ENCODE measurements at regions not wholly inside any gene's neighbourhood (a gene's known extent, or its start where the extent isn't known, plus 50 kb on each side); places are given as distances from the start of the nearest gene placed in this dataset.

DNA sequence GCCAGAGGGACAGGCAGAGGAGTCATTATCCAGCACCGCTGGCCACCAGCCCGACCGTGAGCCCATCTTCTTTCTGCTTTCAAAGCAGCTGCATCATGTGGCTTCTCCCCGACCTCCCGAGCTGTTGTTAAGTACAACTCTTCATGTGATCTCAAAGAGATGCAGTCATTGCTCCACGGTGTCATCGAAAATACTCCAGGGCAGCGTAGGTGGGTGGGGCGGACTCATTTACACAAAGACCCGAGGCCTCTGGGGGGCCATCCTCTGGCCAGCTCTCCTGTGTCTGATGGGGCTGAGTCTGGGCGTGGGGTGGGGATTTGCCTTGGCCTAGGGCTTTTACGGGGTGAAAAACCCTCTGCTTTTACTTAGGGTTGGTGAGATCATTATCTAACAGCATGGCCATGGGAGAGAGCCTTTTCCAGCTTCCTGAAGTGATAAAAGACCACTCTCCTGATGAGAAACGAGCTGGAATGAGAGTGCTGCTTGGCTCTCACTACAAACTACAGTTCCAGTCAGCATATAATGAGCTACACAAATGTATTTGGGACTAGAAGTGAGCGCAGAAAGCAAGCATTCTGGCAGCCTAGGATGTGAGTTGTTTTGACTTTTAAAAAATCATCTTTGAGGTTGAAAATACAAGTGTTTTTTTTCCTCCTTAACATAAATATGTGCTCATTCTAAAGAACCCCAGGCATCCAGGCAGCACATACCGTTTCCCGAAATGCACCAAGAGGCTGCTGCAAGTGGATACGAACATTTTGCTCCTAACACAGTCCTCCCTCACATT is 165.0 kb downstream of the RHOU start:
- H3K36me3 ChIP-seq (ENCODE audit: insufficient read depth): no peaks in the 10 kb centered on the region
- TF ChIP-seq, protein P1, sequence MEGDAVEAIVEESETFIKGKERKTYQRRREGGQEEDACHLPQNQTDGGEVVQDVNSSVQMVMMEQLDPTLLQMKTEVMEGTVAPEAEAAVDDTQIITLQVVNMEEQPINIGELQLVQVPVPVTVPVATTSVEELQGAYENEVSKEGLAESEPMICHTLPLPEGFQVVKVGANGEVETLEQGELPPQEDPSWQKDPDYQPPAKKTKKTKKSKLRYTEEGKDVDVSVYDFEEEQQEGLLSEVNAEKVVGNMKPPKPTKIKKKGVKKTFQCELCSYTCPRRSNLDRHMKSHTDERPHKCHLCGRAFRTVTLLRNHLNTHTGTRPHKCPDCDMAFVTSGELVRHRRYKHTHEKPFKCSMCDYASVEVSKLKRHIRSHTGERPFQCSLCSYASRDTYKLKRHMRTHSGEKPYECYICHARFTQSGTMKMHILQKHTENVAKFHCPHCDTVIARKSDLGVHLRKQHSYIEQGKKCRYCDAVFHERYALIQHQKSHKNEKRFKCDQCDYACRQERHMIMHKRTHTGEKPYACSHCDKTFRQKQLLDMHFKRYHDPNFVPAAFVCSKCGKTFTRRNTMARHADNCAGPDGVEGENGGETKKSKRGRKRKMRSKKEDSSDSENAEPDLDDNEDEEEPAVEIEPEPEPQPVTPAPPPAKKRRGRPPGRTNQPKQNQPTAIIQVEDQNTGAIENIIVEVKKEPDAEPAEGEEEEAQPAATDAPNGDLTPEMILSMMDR (conservative IDR thresholded peaks at IDR 0.05; ENCODE audit: low read depth, low read length): no peak
- no peaks in the 10 kb centered on the region for H3K4me1 ChIP-seq (ENCODE audit: low read depth, poor library complexity, severe bottlenecking)
- no peak overlapping the region for H3K4me3 ChIP-seq (IDR thresholded peaks at IDR 0.05; ENCODE audit: insufficient read depth, low read depth, low read length)
- H3K27ac ChIP-seq: no peak overlapping the region
- H4K20me1 ChIP-seq (ENCODE audit: insufficient read depth): no peaks in the 10 kb centered on the region
- H3K79me2 ChIP-seq (ENCODE audit: insufficient read depth, low read depth): no peaks in the 10 kb centered on the region
- H3K4me2 ChIP-seq: no peak overlapping the region
- H3K9ac ChIP-seq: no peak overlapping the region
- no peaks in the 10 kb centered on the region for H3K27me3 ChIP-seq (ENCODE audit: insufficient read depth, low read depth)
- H2AFZ ChIP-seq (ENCODE audit: low read depth): no peak overlapping the region

DNA sequence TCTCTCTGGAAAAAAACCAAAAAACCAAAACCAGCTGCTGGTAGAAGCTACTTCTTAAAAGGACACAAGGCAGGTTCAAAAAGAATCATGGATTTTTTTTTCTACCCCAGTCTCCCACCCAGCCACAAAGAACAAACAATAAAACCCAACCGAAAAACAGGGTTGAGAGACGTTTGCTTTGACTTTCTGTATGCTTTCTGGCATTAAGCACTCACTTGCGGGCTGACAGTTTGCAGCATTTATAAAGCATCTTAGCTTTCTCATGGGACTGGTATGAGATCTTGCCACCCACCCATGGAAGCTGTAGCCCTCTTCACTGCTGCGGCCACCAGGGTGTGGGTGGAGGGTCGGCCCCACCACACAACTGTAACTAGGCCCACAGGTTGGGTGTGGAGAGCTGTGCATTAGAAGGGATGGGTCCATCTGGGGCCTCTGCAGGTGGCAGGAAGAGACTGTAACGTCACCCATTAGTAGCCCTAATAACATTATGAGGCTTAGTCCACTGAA is 165.7 kb downstream of the RHOU start:
- H3K27me3 ChIP-seq (ENCODE audit: insufficient read depth, low read depth): no peaks in the 10 kb centered on the region
- no peak overlapping the region for H2AFZ ChIP-seq (ENCODE audit: low read depth)
- no peak overlapping the region for H3K4me3 ChIP-seq (IDR thresholded peaks at IDR 0.05; ENCODE audit: insufficient read depth, low read depth, low read length)
- no peak overlapping the region for H3K4me2 ChIP-seq
- H3K36me3 ChIP-seq (ENCODE audit: insufficient read depth): no peaks in the 10 kb centered on the region
- no peak overlapping the region for H3K9ac ChIP-seq
- no peaks in the 10 kb centered on the region for H3K4me1 ChIP-seq (ENCODE audit: low read depth, poor library complexity, severe bottlenecking)
- no peak overlapping the region for H3K27ac ChIP-seq
- no peaks in the 10 kb centered on the region for H4K20me1 ChIP-seq (ENCODE audit: insufficient read depth)
- H3K79me2 ChIP-seq (ENCODE audit: insufficient read depth, low read depth): no peaks in the 10 kb centered on the region
- TF ChIP-seq, protein P1 (conservative IDR thresholded peaks at IDR 0.05; ENCODE audit: low read depth, low read length): no peak

DNA sequence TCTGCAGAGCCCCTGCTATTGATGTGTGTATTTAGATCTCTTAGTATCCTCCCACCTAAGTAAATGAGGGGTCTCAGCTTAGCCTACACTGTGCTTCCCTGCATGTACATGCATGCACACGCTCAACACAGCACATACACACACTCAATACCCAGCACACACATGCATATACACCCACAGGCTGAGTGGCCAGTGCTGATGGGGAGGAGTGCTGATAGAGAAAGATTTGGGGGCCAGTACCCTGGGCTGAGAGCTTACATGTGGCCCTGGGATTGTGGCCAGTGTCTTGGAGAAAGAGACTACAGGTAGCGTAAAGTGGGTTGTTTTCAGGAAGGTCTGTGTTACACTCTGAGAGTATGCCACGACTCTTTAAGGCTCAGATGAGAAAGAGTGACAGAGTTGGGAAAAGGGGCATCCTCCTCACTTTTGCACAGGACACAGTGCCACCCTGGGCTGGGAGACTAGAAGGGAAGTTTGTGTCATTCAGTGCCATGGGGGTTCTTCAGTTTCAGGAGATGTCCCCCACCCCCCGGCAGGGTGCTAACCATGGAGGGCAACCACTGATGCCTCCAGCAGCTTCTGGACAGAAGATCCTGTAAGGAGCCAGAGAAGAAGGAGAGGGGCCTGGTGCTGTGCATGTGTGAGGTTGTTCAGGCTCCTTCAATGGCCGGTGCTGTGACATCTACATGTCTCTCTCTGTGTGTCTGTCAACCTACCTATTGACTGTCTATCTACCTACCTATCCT is 166.8 kb downstream of the RHOU start:
- TF ChIP-seq, protein P1 (conservative IDR thresholded peaks at IDR 0.05; ENCODE audit: low read depth, low read length): no peak
- no peak overlapping the region for H3K4me2 ChIP-seq
- no peaks in the 10 kb centered on the region for H3K27me3 ChIP-seq (ENCODE audit: insufficient read depth, low read depth)
- H4K20me1 ChIP-seq (ENCODE audit: insufficient read depth): no peaks in the 10 kb centered on the region
- H3K36me3 ChIP-seq (ENCODE audit: insufficient read depth): no peaks in the 10 kb centered on the region
- H3K9ac ChIP-seq: no peak overlapping the region
- H2AFZ ChIP-seq (ENCODE audit: low read depth): no peak overlapping the region
- no peaks in the 10 kb centered on the region for H3K79me2 ChIP-seq (ENCODE audit: insufficient read depth, low read depth)
- H3K4me1 ChIP-seq (ENCODE audit: low read depth, poor library complexity, severe bottlenecking): no peaks in the 10 kb centered on the region
- H3K27ac ChIP-seq: no peak overlapping the region
- no peak overlapping the region for H3K4me3 ChIP-seq (IDR thresholded peaks at IDR 0.05; ENCODE audit: insufficient read depth, low read depth, low read length)

DNA sequence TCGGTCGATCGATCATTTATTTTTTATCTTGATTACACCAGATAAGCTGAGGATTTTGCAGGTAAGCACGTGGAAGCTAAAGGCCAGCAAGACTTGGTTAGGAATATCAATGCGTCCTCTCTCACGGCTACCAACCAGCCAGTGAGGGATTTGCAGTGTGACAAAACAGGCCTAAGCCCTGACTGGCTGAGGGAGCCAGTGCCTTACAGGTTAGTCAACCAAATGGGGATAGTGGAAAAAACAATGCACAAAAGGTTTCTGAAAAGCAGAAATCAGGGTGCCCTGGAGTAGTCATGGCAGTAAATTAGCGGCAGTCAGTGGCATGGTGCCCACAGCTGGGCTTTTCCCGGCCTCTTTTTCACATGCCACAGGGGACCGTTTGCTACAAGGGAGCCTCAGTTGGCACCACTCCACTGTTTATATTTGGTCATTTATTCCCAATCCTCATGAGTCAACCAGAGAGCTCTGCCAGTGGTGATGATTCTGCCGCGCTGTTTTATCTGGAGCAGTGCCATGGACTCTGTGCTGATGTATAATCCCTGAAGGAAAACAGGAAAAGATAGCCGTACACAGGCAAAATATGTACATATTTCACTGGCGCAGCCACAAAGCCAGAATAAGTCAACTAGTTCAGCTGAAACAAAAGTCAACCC is 167.6 kb downstream of the RHOU start:
- no peak overlapping the region for H3K27ac ChIP-seq

More for the DNA sequence above, 167.6 kb downstream of the RHOU start:
- Histone ChIP-seq H4K20me1 (ENCODE audit: insufficient read depth) (no peaks in the 10 kb centered on the region), H3K9ac (no peak overlapping the region), H3K4me2 (no peak overlapping the region), H3K4me3 (IDR thresholded peaks at IDR 0.05; ENCODE audit: insufficient read depth, low read depth, low read length) (no peak overlapping the region), H3K4me1 (ENCODE audit: low read depth, poor library complexity, severe bottlenecking) (no peaks in the 10 kb centered on the region), H3K79me2 (ENCODE audit: insufficient read depth, low read depth) (no peaks in the 10 kb centered on the region), H2AFZ (ENCODE audit: low read depth) (no peak overlapping the region), H3K27me3 (ENCODE audit: insufficient read depth, low read depth) (no peaks in the 10 kb centered on the region), H3K36me3 (ENCODE audit: insufficient read depth) (no peaks in the 10 kb centered on the region)
- TF ChIP-seq, protein P1 (conservative IDR thresholded peaks at IDR 0.05; ENCODE audit: low read depth, low read length): no peak
